OCI-LY7 (cell line): ENCODE measurements at regions not wholly inside any gene's neighbourhood (a gene's known extent, or its start where the extent isn't known, plus 50 kb on each side); places are given as distances from the start of the nearest gene placed in this dataset.

Experiments
- CTCF ChIP-seq: fragments of 200-600 bp; sonication (generic); conservative IDR thresholded peaks from 2 replicates; pipeline ENCODE4 v1.5.1; 2014; ENCODE audit warnings: mild to moderate bottlenecking, antibody characterized with exemption, low read length, moderate library complexity, mixed read lengths
- EZH2phosphoT487 ChIP-seq: fragments of 200-600 bp; sonication (generic); IDR thresholded peaks from 2 replicates; pipeline ENCODE4 v1.6.1; 2018; ENCODE audit warnings: low read depth, borderline replicate concordance, mild to moderate bottlenecking, mixed run types, antibody characterized with exemption, low read length, moderate library complexity, mixed read lengths

- no peak for TF ChIP-seq CTCF
- TF ChIP-seq EZH2phosphoT487, result no peak
Measured at GRCh38 chr16:54412777-54413455, 126.3 kb upstream of the IRX3 start.
